SK-N-DZ (cell line): ENCODE measurements at regions not wholly inside any gene's neighbourhood (a gene's known extent, or its start where the extent isn't known, plus 50 kb on each side); places are given as distances from the start of the nearest gene placed in this dataset.

Experiments
- DNase-seq: peaks from one replicate; pipeline ENCODE4 v3.0.0-alpha.2; 2015; ENCODE audit warnings: low spot score

- no peak for DNase-seq
Measured at GRCh38 chr5:5798462-5798861, 376.0 kb downstream of the ICE1 start.

DNA sequence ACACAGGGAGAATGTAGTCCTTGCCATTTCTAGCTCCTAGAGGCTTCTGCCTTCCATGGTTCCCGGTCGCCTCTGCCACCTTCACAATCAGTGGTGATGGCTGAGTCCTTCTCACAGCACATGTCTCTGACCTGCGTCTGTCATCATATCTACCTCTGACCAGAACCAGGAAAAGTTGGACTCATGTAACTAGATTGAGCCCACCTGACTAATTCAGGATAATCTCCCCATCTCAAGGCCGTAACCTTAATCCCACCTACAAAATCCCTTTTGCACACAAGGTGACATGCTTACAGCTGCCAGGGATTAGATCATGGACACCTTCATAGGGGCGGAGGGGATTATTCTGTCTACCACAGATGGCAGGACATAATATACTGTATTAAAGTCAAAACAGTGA is 375.6 kb downstream of the ICE1 start:
- no peak for DNase-seq

DNA sequence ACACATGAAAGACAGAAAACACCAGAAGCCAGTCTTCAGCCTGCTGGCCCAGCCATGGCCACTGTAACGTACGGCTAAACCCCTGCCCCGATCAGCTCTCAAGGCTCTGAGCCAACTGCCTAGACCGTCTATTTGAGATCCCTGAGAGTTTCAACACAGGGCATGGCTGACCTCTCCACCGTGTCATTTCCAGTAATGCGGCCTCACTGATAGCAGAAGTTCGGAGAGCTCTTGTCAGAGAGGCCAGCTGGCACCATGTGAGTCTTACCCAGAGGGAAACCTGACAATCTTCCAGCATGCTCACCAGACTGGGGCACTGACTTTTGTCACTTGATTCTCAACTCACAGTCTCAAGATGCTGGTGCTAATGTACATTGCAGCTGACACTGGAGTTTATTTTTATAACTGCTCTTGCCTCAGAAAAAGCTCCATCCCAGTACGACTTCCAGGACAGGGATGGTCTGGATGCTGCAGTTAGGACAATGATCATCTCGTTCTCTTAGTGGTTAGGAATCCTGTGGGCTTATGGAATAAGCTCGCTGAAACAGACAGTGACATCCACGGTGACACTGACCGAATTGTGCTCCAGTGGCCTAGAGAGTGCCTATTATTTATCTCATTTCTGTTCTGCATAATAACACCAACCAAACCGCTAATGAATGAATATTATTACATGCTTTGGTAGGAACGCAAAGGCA is 372.7 kb downstream of the ICE1 start:
- DNase-seq, result no peak

DNA sequence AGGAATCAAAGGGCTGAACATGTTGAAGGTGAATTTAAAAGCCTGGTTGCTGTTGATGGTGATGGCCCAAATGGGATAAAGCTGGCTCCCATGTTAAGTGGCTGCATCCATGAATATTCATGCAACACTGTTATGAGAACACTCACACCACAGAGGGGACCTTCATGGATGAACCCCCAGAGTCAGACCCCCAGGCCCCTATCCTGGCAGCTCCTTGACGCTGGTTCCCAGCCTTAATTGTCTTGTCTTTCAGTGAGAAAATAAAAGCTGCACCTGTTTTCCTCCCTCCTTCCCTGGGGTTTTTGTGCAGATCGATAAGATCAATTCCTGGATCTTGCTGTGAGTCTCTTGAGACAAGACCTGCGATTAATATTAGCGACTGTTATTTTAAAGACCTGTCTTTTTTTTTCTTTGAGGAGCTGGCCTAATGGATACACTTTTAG is 371.7 kb downstream of the ICE1 start:
- no peak for DNase-seq

- no peak for DNase-seq
Measured at GRCh38 chr5:5793242-5794117, 371.0 kb downstream of the ICE1 start.

DNA sequence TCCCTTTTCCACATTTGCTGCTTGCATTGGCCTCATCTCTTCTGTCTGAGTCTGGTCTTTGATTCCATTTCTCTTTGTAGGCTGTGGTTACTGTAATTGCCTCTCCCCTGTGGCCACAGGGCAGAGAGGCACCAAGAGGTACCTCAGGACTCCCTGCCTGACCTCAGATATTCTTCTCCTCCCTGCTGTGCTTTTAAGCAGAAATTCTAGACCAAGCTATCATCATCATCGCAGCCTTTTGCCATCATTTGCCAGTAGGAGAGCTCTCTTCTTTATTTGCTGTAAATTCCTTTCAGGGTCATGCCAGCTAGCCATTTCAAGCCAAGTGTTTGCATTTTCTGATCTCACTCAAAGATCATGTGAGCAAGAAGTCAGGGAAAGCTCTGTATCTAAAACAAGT is 369.6 kb downstream of the ICE1 start:
- no peak for DNase-seq

DNA sequence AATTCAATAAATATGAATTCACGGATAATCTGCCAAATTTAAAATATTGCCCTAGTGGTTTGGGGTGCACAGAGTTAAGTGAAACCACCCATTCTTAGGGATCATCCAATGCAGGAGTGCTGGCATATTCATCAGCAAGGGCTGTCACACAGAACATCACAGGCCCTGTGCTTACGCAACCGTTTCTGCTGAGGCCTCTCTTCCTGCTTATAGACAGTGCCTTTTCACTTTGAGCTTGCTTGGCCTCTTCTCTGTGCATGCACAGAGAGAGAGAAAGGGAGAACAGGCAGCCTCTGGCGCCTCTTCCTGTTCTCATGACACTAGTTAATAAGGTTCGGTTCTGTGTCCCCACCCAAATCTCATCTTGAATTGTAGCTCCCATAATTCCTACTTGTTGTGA is 366.3 kb downstream of the ICE1 start:
- DNase-seq, result no peak

DNA sequence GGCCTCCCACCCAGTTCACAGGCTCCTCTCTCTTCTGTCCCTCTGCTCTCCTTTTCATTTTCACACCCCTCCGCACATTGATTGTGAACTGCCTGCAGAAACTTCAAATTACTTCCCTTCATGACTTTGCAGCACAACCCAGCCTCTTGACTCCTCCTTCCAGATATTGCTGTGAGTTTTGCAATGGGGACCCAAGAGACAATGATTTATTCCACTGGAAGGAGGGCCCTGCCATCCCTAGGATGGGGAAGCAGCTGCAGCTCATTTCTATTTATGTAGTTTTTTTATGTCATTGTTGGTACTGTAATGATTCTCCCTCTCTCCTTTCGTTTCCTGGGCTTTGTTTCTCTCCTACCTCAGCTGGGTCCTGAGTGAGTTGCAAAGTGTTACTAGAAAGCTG is 364.9 kb downstream of the ICE1 start:
- DNase-seq, result no peak

GRCh38 chr5:5784101-5784500 is 361.6 kb downstream of the ICE1 start:
- no peak for DNase-seq

- no peak for DNase-seq
Measured at GRCh38 chr5:5783021-5783420, 360.5 kb downstream of the ICE1 start.

GRCh38 chr5:5782402-5782801 is 359.9 kb downstream of the ICE1 start:
- DNase-seq, result no peak

GRCh38 chr5:5781335-5781734 is 358.9 kb downstream of the ICE1 start:
- peak; percentile 17 for DNase-seq

DNA sequence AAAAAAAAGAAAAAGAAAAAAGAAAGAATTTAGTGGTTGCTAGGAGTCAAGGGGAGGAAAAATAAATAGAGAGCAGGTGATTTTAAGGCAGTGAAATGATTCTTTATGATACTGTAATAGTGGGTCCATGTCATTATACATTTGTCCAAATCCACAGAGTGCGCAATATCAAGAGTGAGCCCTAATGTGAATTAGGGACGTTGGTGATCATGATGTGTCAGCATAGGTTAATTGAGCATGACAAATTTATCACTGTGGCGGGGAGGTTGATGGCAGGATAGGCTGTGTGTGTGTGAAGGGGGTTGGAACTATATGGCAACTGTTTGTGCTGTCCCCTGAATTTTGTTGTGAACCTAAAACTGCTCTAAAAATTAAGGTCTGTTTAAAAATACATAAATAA is 357.8 kb downstream of the ICE1 start:
- DNase-seq, result no peak

- no peak for DNase-seq
Measured at GRCh38 chr5:5777013-5777412, 354.5 kb downstream of the ICE1 start.

DNA sequence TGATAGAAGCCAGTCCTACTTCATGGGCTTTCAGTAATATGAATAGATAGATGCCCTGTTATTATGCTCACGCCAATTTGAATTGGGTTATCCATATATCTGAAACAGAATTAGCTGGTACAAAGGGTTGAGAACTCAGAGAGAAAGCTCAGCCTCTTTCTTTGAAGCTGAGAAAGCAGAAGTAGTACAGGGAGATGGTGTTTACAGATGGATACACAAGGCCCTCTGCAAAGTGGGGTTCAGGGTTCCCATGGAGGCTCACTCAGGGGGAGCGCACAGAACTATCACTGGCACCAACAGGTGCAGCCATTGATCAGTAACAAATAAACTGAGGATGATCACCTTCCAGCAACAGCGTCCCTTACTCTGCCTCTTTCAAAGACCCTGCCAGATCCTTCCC is 349.7 kb downstream of the ICE1 start:
- no peak for DNase-seq

DNA sequence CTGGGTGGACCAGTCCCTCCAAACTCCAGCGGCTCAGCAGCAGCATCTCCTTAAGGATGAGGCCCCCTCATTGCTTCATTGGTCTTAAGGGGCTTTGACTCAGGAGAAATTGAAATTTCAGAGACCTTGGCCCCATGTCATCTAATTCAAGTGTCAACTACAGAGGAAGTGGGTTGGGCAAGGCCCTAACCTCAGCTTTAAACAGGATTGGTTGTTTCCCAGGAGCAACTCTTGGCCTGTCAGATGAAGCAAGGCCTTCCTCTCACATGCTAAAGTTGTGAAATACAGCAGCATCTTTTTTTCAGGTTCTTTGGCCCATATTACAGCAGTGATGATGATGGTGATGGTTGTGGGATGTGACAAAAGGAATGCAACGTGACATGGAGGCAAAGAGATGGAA is 348.3 kb downstream of the ICE1 start:
- no peak for DNase-seq

DNA sequence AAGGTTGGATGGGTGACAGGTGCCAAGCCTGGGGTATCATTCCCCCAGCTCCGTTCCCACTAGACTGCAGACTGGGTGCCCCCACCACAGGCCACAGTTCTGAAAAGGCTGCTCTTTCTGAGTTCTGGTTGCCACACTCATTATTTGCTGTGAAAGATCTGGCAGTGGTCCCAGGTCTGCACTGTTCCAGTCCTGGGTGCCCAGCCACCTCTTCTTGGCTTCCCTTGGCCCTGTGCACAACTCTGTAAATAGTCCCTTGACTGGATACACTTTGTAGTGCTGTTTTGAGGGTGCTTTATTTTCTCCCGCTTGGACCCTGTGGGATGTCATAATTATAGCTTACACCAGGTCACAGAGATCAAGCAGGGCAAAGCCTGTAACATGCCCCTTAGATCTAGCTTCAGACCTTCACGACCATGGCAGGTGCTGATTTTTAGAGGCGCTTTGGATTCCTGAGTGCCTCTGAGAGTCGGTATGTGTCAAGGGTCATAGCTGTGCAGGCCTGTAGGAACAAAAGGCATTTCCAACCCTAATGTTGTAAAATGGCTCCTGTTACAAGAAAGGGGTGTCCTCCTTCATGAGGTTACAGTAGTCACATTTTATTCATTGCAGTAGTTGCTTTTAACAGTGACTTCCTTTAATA is 344.9 kb downstream of the ICE1 start:
- no peak for DNase-seq

DNA sequence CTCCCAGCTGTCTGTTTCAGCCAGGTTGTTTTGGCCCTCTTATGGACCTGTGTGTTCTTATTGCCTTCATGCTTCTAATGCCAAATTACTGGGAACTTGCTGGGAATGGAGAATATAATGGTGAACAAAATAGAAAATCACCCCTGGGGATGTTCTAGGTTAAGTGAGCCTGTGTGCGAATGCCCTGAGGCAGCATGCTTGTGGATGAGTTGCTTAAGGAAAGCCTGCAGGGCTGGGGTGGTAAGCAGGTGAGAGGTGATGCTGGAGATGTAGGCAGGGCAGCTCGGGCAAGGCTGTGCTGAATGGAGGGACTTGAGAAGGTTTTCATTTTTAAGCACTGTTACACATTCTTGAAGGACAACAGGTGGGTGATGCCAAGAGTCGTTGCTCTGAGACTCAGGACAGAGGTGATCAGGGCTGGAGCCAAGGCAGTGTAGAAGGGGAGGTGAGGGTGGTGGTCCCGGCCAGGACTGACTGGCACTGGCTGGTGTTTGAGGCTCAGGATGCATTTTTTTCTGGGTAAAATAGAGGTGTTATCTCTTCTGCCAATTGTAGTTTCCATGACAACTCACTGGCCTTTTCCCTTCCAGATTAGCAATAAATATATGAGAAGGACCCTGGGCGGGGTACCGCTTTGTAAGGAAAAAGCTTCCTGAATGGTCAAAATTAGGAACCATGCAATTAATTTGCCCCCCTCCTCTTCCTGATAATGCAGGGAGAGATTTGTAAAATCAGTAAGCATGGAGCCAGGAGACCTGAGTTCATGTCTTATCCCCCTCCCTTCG is 342.8 kb downstream of the ICE1 start:
- DNase-seq, result no peak

GRCh38 chr5:5764246-5764645 is 341.8 kb downstream of the ICE1 start:
- DNase-seq, result no peak

DNA sequence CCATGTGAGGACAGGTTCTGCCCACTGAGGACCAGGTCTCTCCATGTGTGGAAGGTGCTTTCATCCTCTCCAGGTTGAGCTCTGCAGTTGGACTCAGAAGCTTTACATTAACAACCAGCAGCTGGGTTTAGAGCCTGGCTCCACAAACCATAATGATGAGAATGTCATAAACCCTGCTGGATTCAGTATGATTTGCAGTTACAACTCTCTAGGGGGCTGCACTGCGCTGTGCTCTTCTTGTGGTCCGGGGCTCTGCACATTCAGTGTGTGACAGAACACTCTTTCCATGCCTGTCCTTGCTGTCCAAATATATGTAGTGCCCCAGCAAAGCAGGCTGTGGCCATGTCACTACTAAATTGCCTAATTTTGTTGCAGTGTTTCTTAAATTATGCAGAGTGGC is 334.3 kb downstream of the ICE1 start:
- no peak for DNase-seq

GRCh38 chr5:5755888-5756287 is 333.4 kb downstream of the ICE1 start:
- no peak for DNase-seq

GRCh38 chr5:5752844-5753243 is 330.4 kb downstream of the ICE1 start:
- DNase-seq, result no peak
